AG04450 (cell line): ENCODE measurements at regions not wholly inside any gene's neighbourhood (a gene's known extent, or its start where the extent isn't known, plus 50 kb on each side); places are given as distances from the start of the nearest gene placed in this dataset.

Experiments used
- CTCF ChIA-PET: fragments of 300-600, 350-600 bp; formaldehyde crosslinking; extraction: SDS; loops from one replicate; lab custom pipeline; 2022; ENCODE audit warnings: antibody characterized with exemption, inconsistent platforms; lab: Charles Lee
- POLR2A ChIA-PET: fragments of 350-600 bp; formaldehyde crosslinking; extraction: SDS; loops from one replicate; lab custom pipeline; 2021; ENCODE audit warnings: antibody characterized with exemption, inconsistent platforms; lab: Yijun Ruan, JAX
- DNase-seq: peaks from one replicate; pipeline ENCODE4 v3.0.0-alpha.2; 2011; ENCODE audit warnings: low read depth, low spot score
- H3K27ac ChIP-seq: one replicate; pipeline ENCODE4 v1.5.1; 2012; ENCODE audit warnings: low read depth, low read length, control low read depth
- H3K27me3 ChIP-seq: one replicate; pipeline ENCODE4 v1.6.0; 2012; ENCODE audit warnings: low read length; ENCODE audit not compliant: control insufficient read depth, insufficient read depth
- H3K4me3 ChIP-seq: 2 replicates; pipeline ENCODE4 v1.5.1; 2011; ENCODE audit warnings: mild to moderate bottlenecking, low read depth, low read length, control low read depth
- H3K9me3 ChIP-seq: 2 replicates; pipeline ENCODE4 v1.5.1; 2012; ENCODE audit warnings: low read length; ENCODE audit not compliant: control insufficient read depth, insufficient read depth
- TF ChIP-seq, protein P1 (sequence below): IDR thresholded peaks from 2 replicates; pipeline ENCODE4 v1.5.1; 2011; ENCODE audit warnings: low read depth, low read length, control low read depth, inconsistent platforms

GRCh38 chr10:90180886-90181691 lies 479.7 kb downstream of the KIF20B start:
- no peak for DNase-seq
- H3K4me3 ChIP-seq: no peak overlapping the region
- no peaks in the 10 kb centered on the region for H3K9me3 ChIP-seq
- POLR2A ChIA-PET: no interaction called here
- no peak overlapping the region for H3K27ac ChIP-seq
- CTCF ChIA-PET: no interaction called here
- H3K27me3 ChIP-seq: no peaks in the 10 kb centered on the region
- TF ChIP-seq, protein P1, sequence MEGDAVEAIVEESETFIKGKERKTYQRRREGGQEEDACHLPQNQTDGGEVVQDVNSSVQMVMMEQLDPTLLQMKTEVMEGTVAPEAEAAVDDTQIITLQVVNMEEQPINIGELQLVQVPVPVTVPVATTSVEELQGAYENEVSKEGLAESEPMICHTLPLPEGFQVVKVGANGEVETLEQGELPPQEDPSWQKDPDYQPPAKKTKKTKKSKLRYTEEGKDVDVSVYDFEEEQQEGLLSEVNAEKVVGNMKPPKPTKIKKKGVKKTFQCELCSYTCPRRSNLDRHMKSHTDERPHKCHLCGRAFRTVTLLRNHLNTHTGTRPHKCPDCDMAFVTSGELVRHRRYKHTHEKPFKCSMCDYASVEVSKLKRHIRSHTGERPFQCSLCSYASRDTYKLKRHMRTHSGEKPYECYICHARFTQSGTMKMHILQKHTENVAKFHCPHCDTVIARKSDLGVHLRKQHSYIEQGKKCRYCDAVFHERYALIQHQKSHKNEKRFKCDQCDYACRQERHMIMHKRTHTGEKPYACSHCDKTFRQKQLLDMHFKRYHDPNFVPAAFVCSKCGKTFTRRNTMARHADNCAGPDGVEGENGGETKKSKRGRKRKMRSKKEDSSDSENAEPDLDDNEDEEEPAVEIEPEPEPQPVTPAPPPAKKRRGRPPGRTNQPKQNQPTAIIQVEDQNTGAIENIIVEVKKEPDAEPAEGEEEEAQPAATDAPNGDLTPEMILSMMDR: no peak

DNA sequence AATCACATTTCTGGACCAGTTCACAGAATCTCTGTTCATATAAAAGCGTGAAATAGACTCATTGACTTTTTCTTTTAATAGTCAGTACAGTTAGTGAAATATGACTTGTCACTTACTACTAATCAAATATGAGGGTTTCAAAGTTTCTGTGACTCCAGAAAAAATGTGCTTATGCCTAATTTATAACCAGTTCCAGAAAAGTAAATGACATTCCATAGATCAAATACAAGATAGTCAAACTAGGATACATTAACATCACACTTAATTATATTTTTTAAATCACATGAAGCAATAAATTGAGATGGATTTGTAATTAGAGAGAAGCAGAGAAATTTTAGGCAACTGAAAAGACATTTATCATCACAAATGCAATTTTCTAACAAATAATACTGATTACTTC lies 491.4 kb downstream of the KIF20B start:
- Histone ChIP-seq H3K27ac (no peak overlapping the region), H3K9me3 (no peaks in the 10 kb centered on the region), H3K4me3 (no peak overlapping the region), H3K27me3 (no peaks in the 10 kb centered on the region)
- TF ChIP-seq, protein P1: no peak
- ChIA-PET POLR2A (no interaction called here), CTCF (no interaction called here)
- DNase-seq: no peak

DNA sequence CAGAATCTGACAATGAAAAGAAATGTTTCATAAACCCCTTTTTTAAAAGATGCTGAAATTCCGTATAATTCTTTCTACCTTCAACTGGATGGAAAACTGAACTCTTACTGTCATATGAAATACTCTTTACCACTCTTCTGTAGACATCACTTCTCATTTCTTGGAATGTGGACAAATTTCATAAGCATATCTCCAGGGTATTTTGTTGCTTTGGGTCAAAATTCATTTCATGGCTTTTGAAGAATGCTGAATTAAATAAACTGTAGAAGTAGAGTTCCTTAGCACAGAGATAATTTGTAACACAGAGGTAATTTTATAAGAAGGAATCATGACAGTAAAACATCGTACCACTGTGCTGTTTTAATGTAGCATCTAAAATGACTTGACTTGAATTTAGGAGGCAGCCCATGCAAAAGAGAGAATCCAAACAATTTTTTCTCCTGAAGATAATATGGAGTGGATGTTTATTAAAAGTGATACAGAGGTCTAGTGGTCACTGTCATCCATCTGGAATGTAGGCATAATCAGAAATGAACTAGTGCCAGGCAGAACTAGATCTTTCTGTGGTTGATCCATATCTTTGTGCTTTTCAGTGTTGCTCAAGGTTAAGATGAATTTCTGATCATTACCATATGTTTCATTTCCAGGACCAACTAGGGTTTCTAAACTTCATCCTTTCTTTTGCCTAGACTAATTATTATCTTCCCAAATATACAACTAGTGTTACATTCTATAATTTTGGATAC lies 492.0 kb downstream of the KIF20B start:
- peak; percentile 16 for DNase-seq
- Histone ChIP-seq H3K27me3 (no peaks in the 10 kb centered on the region), H3K4me3 (no peak overlapping the region), H3K27ac (no peak overlapping the region), H3K9me3 (no peaks in the 10 kb centered on the region)
- ChIA-PET POLR2A (no interaction called here), CTCF (no interaction called here)
- TF ChIP-seq, protein P1: no peak

- ChIA-PET POLR2A (no interaction called here), CTCF (interaction anchor here (0.6 kb wide), 1 partner anchor 44 kb away, joined by 5 read pairs; no protein-coding TSS in a partner anchor)
- TF ChIP-seq, protein P1: no peak
Observed at GRCh38 chr10:90195288-90195840, 494.0 kb downstream of the KIF20B start.

GRCh38 chr10:90197766-90198165 lies 496.4 kb downstream of the KIF20B start:
- DNase-seq: no peak
- Histone ChIP-seq H3K27me3 (no peaks in the 10 kb centered on the region), H3K9me3 (no peaks in the 10 kb centered on the region), H3K27ac (no peak overlapping the region), H3K4me3 (no peak overlapping the region)
- TF ChIP-seq, protein P1: no peak
- ChIA-PET POLR2A (no interaction called here), CTCF (no interaction called here)

More at GRCh38 chr10:90195288-90195840, 494.0 kb downstream of the KIF20B start:
- no peak overlapping the region for H3K4me3 ChIP-seq
- no peaks in the 10 kb centered on the region for H3K9me3 ChIP-seq
- DNase-seq: no peak
- H3K27ac ChIP-seq: no peak overlapping the region
- no peaks in the 10 kb centered on the region for H3K27me3 ChIP-seq
